ENCODE measurements at regions not wholly inside any gene's neighbourhood (a gene's known extent, or its start where the extent isn't known, plus 50 kb on each side); places are given as distances from the start of the nearest gene placed in this dataset.

DNA sequence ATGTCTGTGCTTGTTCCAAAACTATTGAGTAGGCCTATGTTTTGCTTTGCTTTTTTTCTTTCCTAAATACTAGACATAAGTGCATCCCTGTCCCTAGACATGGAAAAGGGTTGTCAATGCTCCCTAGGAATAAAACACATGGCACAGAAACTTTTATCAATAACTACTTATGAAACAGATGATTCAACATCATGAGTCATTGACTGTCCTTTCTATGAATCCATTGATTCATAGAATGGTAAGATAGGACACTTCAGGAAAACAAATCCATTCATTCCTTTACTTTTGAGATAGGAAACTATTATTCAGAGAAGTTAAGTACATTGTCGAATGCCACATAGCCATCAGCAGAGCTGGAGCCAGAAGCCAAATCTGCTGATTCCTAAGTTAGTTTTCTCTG lies 147.5 kb downstream of the TSEN15 start:
- TF ChIP-seq, protein P1, sequence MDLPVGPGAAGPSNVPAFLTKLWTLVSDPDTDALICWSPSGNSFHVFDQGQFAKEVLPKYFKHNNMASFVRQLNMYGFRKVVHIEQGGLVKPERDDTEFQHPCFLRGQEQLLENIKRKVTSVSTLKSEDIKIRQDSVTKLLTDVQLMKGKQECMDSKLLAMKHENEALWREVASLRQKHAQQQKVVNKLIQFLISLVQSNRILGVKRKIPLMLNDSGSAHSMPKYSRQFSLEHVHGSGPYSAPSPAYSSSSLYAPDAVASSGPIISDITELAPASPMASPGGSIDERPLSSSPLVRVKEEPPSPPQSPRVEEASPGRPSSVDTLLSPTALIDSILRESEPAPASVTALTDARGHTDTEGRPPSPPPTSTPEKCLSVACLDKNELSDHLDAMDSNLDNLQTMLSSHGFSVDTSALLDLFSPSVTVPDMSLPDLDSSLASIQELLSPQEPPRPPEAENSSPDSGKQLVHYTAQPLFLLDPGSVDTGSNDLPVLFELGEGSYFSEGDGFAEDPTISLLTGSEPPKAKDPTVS (IDR thresholded peaks at IDR 0.05; ENCODE audit: low read depth, low read length) = no peak
- no peak for TF ChIP-seq KAT2A (conservative IDR thresholded peaks at IDR 0.05; ENCODE audit: control insufficient read depth, low read depth, low read length)

Measured in GM12878 (cell line).